Muscle layer of duodenum (tissue), 2 donors: ENCODE measurements at regions not wholly inside any gene's neighbourhood (a gene's known extent, or its start where the extent isn't known, plus 50 kb on each side); places are given as distances from the start of the nearest gene placed in this dataset.
"Not testable (repeated sequence)": the region's sequence is repeated elsewhere in the genome, so short reads cannot be mapped to it uniquely, and the experiment has no call there.

Experiments used
- H3K27ac ChIP-seq: one replicate; pipeline ENCODE4 v1.7.0; 2013; ENCODE audit warnings: mild to moderate bottlenecking, low read length
- H3K27me3 ChIP-seq: one replicate; pipeline ENCODE4 v1.7.0; 2013; ENCODE audit warnings: low read depth, mild to moderate bottlenecking, control low read depth, low read length
- H3K36me3 ChIP-seq, 2 donors: one replicate each; pipeline ENCODE4 v1.7.0; 2013; ENCODE audit warnings: low read length in 2 of 2, control low read depth in 1 of 2, mild to moderate bottlenecking in 1 of 2; ENCODE audit not compliant: insufficient read depth in 2 of 2, control insufficient read depth in 1 of 2
- H3K4me1 ChIP-seq, 2 donors: one replicate each; pipeline ENCODE4 v1.7.0; 2013; ENCODE audit warnings: low read length in 2 of 2, mild to moderate bottlenecking in 2 of 2, control low read depth in 1 of 2, moderate library complexity in 1 of 2; ENCODE audit not compliant: insufficient read depth in 2 of 2, control insufficient read depth in 1 of 2
- H3K4me3 ChIP-seq, 2 donors: one replicate each; pipeline ENCODE4 v1.7.0; 2013; ENCODE audit warnings: low read length in 2 of 2, low read depth in 1 of 2, mild to moderate bottlenecking in 1 of 2
- H3K9me3 ChIP-seq, 2 donors: one replicate each; pipeline ENCODE4 v1.7.0; 2013; ENCODE audit warnings: low read length in 2 of 2, control low read depth in 1 of 2, mild to moderate bottlenecking in 1 of 2; ENCODE audit not compliant: control insufficient read depth in 1 of 2
- donor health status: healthy.

- Histone ChIP-seq H3K9me3 (no peaks in the 10 kb centered on the region), H3K4me3 (no peak overlapping the region), H3K36me3 (no peaks in the 10 kb centered on the region), H3K27ac (no peak overlapping the region), H3K27me3 (no peaks in the 10 kb centered on the region), H3K4me1 (no peaks in the 10 kb centered on the region)
Measured at GRCh38 chr9:129305246-129305645, 127.2 kb upstream of the IER5L start.

GRCh38 chr9:129301941-129302340 is 123.9 kb upstream of the IER5L start:
- Histone ChIP-seq H3K36me3 (no peaks in the 10 kb centered on the region), H3K4me3 (no peak overlapping the region), H3K27ac (no peak overlapping the region), H3K4me1 (no peaks in the 10 kb centered on the region), H3K27me3 (no peaks in the 10 kb centered on the region), H3K9me3 (no peaks in the 10 kb centered on the region)

DNA sequence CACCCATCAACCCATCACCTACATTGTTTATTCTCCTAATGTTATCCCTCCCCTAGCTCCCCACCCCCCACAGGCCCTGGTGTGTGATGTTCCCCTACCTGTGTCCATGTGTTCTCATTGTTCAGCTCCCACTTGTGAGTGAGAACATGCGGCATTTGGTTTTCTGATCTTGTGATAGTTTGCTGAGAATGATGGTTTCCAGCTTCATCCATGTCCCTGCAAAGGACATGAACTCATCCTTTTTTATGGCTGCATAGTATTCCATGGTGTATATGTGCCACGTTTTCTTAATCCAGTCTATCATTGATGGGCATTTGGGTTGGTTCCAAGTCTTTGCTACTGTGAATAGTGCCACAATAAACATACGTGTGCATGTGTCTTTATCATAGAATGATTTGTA is 118.1 kb upstream of the IER5L start:
- not testable (repeated sequence) for H3K27ac ChIP-seq, H3K9me3 ChIP-seq, H3K27me3 ChIP-seq, H3K4me1 ChIP-seq, H3K36me3 ChIP-seq, H3K4me3 ChIP-seq

- Histone ChIP-seq H3K9me3 (peaks cover 0 to 4% of the 10 kb centered on the region in 2 donors), H3K36me3 (no peaks in the 10 kb centered on the region), H3K4me1 (no peaks in the 10 kb centered on the region), H3K4me3 (no peak overlapping the region), H3K27ac (no peak overlapping the region), H3K27me3 (no peaks in the 10 kb centered on the region)
Measured at GRCh38 chr9:129291041-129291501, 113.0 kb upstream of the IER5L start.

- Histone ChIP-seq H3K9me3 (peaks cover 0 to under 1% of the 10 kb centered on the region in 2 donors), H3K27ac (no peak overlapping the region), H3K27me3 (no peaks in the 10 kb centered on the region), H3K36me3 (no peaks in the 10 kb centered on the region), H3K4me3 (no peak overlapping the region), H3K4me1 (no peaks in the 10 kb centered on the region)
Measured at GRCh38 chr9:129290606-129291005, 112.5 kb upstream of the IER5L start.

GRCh38 chr9:129289883-129290282 is 111.8 kb upstream of the IER5L start:
- Histone ChIP-seq H3K27me3 (no peaks in the 10 kb centered on the region), H3K4me1 (no peaks in the 10 kb centered on the region), H3K27ac (no peak overlapping the region), H3K9me3 (no peaks in the 10 kb centered on the region), H3K36me3 (no peaks in the 10 kb centered on the region), H3K4me3 (no peak overlapping the region)

- no peaks in the 10 kb centered on the region for H3K27me3 ChIP-seq
- no peak overlapping the region for H3K27ac ChIP-seq
- H3K4me3 ChIP-seq, result no peak overlapping the region
- H3K9me3 ChIP-seq, result no peaks in the 10 kb centered on the region
- no peaks in the 10 kb centered on the region for H3K4me1 ChIP-seq
- no peaks in the 10 kb centered on the region for H3K36me3 ChIP-seq
Measured at GRCh38 chr9:129289131-129289731, 111.2 kb upstream of the IER5L start.

DNA sequence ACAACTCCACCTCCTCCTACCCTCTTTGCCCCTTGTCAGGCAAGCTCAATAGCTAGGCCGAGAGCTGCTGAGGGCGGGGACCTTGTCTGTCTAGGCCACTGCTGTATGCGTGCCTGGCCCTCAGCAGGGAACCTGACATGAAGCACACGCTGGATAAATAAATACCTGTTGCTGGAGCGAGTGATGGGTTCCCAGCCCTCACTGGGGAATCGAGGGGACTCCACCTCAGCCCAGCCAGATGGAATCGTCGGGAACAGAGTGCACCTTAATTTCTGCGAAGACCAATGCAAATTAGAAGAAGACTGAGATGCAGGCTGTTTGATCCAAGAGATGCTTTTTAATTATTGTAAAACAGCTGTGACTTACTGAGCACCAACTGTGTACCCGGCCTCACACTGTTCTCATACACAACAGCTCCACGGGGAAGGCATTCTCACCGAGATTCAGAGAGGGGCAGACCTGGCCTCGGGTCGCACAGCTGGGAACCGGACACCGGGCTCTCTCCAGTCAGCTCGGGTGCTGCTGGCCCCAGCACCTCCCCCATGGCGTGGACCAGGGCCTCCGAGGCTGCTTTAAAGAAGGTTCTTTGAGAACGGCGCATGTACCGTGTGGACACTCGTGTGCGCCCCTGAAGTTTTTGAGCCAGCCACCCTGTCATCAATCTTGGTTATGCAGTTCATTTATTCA is 109.7 kb upstream of the IER5L start:
- Histone ChIP-seq H3K9me3 (no peaks in the 10 kb centered on the region), H3K36me3 (no peaks in the 10 kb centered on the region), H3K27ac (no peak overlapping the region), H3K27me3 (no peaks in the 10 kb centered on the region), H3K4me3 (no peak overlapping the region), H3K4me1 (no peaks in the 10 kb centered on the region)

DNA sequence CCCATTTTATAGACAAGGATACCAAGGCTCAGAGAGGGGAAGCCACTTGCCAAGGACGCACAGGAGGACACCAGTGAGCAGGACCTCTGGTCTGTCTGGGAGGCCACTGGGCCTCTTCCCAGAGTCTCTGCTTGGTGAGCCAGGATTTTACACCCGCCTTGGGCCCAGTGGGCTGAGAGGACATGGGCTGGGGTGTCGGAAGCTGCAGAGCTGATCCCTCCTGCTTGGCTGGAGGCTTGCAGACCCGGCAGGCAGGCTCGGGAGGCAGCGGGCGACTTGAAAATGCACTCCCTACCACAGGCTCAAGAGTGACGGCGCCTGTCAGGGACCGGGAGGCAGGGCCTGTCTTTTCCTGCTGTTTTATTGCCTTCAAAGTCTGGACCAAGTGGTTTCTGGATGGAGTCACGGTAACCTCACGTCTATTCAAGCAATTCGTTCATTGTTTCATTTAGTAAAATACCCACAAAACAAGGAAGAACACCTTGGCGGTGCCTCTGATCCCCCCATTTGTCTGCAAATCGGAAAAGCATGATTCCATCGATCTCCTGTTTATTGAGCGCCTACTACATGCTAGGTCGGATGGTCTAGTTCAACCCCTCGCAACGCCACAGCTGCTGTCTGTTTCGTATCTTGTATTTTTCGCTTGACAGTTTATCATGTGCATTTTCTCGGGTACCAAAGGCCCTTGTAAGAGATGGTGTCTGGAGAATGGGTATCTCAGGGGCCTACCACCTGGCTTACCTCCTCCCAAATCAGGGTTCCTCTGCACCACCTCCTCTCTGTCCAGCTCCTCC is 108.1 kb upstream of the IER5L start:
- Histone ChIP-seq H3K27me3 (no peaks in the 10 kb centered on the region), H3K4me1 (no peaks in the 10 kb centered on the region), H3K4me3 (no peak overlapping the region), H3K9me3 (no peaks in the 10 kb centered on the region), H3K27ac (no peak overlapping the region), H3K36me3 (no peaks in the 10 kb centered on the region)

- H3K4me3 ChIP-seq, result no peak overlapping the region
- no peaks in the 10 kb centered on the region for H3K9me3 ChIP-seq
- H3K4me1 ChIP-seq, result no peaks in the 10 kb centered on the region
- H3K36me3 ChIP-seq, result no peaks in the 10 kb centered on the region
- no peaks in the 10 kb centered on the region for H3K27me3 ChIP-seq
- H3K27ac ChIP-seq, result no peak overlapping the region
Measured at GRCh38 chr9:129285382-129285781, 107.3 kb upstream of the IER5L start.

DNA sequence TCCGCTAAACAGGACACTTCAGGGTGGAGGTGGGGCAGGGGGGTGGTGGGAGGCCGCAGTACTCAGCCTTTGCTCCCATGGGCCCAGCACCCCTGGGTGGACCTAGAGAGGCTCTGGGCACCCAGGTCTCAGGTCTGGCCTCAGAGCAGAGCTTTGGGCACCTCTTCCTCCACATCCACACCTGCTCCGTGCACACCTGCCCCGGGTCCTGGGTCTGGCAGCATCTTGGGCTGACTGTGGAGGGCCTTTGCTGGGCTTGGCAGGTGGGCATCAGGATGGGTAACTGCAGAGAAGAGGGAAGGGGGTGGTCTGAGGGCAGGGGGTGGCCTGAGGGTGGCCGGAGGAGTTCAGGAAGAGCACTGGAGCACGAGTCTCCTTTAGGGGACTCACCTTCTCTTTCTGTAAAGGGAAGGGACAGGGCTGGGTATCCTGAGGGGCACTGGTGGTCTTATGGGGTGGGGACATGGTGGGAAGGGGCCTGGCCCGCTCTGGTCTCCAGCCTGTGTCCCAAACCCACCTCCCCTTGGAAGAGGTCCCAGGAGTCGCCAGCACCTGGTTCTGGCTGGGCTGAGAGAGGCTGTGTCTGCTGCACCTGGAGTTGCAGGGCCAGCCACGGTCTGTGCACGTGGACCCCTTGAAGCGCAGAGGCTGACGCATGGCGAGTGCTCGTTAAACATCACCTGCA is 106.7 kb upstream of the IER5L start:
- Histone ChIP-seq H3K27me3 (no peaks in the 10 kb centered on the region), H3K4me3 (no peak overlapping the region), H3K9me3 (no peaks in the 10 kb centered on the region), H3K36me3 (no peaks in the 10 kb centered on the region), H3K4me1 (no peaks in the 10 kb centered on the region), H3K27ac (no peak overlapping the region)
